AG04449 (cell line): ENCODE measurements at regions not wholly inside any gene's neighbourhood (a gene's known extent, or its start where the extent isn't known, plus 50 kb on each side); places are given as distances from the start of the nearest gene placed in this dataset.

Experiments
- CTCF ChIA-PET: fragments of 350-600 bp; formaldehyde crosslinking; extraction: SDS; loops from one replicate; lab custom pipeline; 2021; ENCODE audit warnings: antibody characterized with exemption; lab: Yijun Ruan, JAX
- POLR2A ChIA-PET: fragments of 400-600, 350-600 bp; formaldehyde crosslinking; extraction: SDS; loops from one replicate; lab custom pipeline; 2020; ENCODE audit warnings: antibody characterized with exemption, inconsistent platforms; lab: Yijun Ruan, JAX
- DNase-seq: peaks from one replicate; pipeline ENCODE4 v3.0.0-alpha.2; 2010; ENCODE audit warnings: low read depth, low spot score
- H3K4me3 ChIP-seq: 2 replicates; pipeline ENCODE4 v1.5.1; 2011; ENCODE audit warnings: low read depth, mild to moderate bottlenecking, control low read depth, low read length
- CTCF ChIP-seq: IDR thresholded peaks from one replicate; pipeline ENCODE4 v1.5.1; 2011; ENCODE audit warnings: mild to moderate bottlenecking, moderate library complexity, low read length, control low read depth, inconsistent platforms; ENCODE audit not compliant: insufficient read depth; ENCODE audit errors: missing control alignments

DNA sequence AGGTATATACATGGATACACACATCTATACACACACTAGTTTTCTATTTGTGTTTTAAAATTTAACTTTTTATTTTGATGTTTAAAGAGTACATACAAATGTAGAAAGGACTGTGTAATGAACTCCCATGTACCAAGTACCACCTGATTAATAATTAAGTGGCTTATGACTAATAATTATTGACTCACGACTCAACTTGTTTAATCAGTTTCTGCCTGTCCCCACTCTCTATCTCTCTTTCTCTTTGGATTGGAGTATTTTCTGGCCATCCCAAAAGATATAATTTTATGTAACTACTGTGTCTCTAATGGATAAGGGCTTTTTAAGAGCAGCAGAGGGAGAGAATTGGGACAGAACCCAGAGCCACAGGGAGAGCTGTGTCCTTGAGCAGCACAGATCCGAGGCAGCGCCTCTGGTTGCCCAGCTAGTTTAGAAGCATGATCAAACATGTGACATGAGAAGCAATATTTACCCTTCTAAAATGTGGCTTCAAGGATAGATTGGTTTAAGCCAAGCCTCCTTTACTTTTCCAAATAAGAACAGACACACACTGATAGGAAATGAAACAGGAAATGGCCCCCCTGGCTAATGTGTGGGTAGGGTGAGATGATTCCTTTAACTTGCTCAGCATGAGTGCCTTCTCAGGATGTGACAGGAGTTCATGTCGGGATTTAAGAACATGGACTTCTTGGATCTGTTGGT is 81.0 kb downstream of the ERMARD start:
- no peak for DNase-seq

GRCh38 chr6:169831450-169832246 is 80.2 kb downstream of the ERMARD start:
- ChIA-PET POLR2A (no interaction called here), CTCF (interaction anchor here (0.6 to 6.2 kb wide), 29 partner anchors 9 to 938 kb away, joined by 3 to 153 read pairs (median 4); no protein-coding TSS in a partner anchor)
- no peak overlapping the region for H3K4me3 ChIP-seq
- no peak for DNase-seq
- peak; percentile 94 for TF ChIP-seq CTCF

More for the DNA sequence above, 81.0 kb downstream of the ERMARD start:
- TF ChIP-seq CTCF: no peak
- CTCF ChIA-PET: interaction anchor here (0.6 to 6.2 kb wide), 27 partner anchors 10 to 939 kb away, joined by 3 to 153 read pairs (median 5); no protein-coding TSS in a partner anchor
- no peak overlapping the region for H3K4me3 ChIP-seq
- POLR2A ChIA-PET: no interaction called here
